ENCODE measurements at regions not wholly inside any gene's neighbourhood (a gene's known extent, or its start where the extent isn't known, plus 50 kb on each side); places are given as distances from the start of the nearest gene placed in this dataset.
"Not testable (repeated sequence)": the region's sequence is repeated elsewhere in the genome, so short reads cannot be mapped to it uniquely, and the experiment has no call there.

DNA sequence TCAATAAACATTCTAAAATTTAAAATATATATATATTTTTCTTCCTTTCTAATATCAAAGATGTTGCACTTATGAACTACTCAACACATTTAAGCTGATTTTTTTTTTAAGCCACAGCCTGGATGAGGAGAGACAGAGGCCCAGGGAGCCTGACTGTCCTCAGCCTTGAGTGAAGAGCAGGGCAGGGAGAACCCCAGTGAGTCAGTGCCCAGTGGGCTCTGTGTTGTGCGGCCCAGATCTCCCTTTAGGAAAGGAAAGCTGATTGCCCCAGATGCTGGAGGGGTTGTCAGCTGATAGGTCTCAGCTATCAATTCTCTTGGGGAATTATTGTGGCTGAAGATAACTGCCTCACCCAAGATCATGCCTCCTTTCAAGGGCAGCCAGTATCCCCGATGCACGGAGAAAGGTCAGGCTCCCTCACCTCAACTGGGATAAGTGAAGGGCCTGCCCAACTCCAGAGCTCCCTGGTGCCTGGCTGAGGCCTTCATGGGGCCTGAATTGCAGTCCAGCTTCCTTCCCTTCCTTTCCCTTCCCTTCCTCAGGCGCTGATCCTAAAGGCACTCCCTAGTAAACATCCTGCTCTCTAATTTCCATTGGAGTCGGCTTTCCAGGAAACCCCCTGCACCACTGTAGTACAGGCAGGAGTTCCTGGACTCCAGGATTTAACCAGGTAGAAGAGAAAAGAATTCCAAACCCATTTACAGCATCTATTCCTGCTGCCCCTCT is 106.9 kb upstream of the ATL2 start:
- TF ChIP-seq, protein P1, sequence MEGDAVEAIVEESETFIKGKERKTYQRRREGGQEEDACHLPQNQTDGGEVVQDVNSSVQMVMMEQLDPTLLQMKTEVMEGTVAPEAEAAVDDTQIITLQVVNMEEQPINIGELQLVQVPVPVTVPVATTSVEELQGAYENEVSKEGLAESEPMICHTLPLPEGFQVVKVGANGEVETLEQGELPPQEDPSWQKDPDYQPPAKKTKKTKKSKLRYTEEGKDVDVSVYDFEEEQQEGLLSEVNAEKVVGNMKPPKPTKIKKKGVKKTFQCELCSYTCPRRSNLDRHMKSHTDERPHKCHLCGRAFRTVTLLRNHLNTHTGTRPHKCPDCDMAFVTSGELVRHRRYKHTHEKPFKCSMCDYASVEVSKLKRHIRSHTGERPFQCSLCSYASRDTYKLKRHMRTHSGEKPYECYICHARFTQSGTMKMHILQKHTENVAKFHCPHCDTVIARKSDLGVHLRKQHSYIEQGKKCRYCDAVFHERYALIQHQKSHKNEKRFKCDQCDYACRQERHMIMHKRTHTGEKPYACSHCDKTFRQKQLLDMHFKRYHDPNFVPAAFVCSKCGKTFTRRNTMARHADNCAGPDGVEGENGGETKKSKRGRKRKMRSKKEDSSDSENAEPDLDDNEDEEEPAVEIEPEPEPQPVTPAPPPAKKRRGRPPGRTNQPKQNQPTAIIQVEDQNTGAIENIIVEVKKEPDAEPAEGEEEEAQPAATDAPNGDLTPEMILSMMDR (conservative IDR thresholded peaks at IDR 0.05) = no peak
- no peak overlapping the region for H3K27ac ChIP-seq

DNA sequence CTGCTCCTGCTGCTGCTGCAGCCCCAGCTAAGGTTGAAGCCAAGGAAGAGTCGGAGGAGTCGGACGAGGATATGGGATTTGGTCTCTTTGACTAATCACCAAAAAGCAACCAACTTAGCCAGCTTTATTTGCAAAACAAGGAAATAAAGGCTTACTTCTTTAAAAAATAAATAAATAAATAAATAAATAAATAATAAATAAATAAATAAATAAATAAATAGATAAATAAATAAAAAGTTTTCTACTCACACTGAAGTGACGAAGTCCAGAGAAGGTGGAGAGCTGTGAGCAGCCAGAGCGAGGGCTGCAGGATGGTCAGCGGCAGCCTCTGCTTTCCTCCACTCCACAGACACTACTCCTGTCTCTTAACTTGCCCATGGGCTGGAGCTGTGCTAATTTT is 105.6 kb upstream of the ATL2 start:
- not testable (repeated sequence) for H3K27ac ChIP-seq

DNA sequence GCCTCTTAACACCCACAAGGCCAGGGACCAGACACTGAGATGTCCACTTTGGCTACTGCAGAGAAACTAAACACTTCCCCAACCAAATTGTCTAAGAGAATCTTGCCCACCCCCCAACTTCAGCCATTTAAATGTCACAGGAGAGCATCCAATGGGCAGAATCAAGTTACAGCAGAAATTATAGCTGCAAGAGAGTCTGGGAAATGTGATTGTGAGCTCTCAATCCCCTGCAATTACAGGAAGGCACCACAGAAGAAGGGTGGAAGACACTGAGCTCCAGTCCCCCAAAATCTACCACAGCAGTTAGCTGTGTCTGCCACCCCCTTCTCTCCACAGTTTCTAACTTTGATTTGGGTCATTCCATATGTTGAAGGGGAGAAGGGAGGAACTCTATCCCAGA is 103.5 kb upstream of the ATL2 start:
- TF ChIP-seq, protein P1 (conservative IDR thresholded peaks at IDR 0.05) = no peak
- no peak overlapping the region for H3K27ac ChIP-seq

DNA sequence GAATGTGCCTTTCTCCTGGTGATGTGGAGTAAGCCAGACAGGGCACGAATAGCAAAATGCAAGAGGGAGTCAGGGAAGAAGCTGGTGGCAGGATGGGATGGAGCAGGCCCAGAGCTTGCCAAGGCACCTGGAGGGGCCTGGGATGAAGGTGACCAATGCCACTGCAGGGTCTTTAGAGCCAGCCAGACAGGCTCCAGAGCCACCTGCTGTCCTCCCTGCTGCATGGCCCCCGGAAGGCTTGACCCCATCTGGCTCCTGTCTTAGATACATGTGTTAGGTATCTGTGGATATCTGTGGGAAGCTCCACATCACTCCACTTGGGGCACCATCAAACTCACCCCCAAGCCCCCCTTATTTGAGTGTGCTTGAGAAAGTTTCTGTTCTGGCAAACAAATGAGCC is 99.9 kb upstream of the ATL2 start:
- TF ChIP-seq, protein P1 (conservative IDR thresholded peaks at IDR 0.05) = no peak

DNA sequence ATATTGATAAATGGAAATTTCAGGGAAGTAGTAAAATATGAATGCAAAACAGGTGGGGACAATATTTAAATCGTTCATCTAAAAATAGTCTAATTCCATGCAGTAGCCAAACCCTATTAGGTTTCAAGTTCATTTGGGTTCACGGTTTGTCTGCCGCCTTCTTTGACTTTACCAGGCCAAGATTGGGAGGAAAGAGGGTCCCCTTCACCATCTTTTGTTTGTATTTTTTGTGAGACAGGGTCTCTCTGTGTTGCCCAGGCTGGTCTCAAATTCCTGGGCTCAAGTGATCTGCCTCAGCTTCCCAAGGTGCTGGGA is 98.5 kb upstream of the ATL2 start:
- TF ChIP-seq, protein P1 (conservative IDR thresholded peaks at IDR 0.05) = no peak
- no peak overlapping the region for H3K27ac ChIP-seq

More for the DNA sequence above, 99.9 kb upstream of the ATL2 start:
- H3K27ac ChIP-seq = no peak overlapping the region

DNA sequence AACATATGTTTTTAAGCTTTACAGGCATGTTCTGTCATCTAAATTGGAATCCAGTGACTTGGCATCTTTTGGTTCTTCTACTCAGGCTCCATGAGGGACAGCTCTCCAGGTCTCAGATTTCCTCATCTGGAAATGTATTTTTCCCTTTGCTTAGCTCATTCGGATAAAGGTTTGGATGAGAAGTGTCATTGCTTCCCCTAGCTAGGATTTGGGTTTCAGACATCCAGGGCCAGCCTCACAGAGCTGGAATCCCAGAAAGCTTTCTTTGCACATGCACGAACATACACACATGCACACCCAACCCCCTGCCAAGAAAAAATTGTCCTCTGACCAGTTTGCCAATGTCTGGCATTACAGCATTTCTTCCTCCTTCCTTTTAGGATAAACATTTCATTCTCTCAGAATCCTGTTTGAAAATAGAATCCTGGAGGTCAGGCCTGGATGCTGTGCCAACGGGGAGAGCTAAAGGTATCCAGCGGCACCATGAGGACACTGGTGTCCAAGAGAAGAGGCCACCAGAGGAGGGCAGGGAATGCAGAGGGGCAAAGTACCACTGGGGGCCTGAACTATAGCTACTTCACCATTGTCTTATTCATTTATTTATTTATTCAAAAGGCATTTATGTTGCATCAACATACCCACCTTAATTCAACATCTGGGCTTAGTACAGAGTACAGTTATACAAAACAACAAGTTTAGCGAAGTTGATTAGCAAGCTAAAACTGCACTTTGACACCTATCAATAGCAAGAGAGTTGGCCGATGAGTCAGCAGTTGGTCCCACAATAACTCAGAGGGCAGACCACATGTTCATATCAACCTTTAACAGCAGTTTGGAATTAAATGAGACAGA is 97.9 kb upstream of the ATL2 start:
- TF ChIP-seq, protein P1 (conservative IDR thresholded peaks at IDR 0.05) = no peak
- H3K27ac ChIP-seq = no peak overlapping the region

DNA sequence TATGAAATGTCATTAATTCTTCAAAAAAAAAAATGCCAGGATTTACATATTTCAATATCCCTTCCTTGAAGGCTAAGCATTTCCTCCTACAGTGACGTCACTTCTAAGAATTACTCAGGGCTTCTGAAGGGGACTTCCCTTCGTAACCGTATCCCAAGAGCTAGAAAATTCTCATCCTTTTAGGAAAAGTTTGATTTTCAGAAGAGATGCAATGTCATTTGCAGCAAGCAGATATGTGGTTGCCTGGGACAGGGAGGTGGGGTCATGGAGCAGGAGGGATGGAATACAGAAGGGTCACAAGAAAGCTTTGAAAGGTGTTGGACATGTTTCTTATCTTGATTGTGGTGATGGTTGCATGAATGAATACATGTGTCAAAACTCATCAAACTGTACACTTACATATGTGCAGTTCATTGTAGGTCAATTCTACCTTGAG is 97.0 kb upstream of the ATL2 start:
- TF ChIP-seq, protein P1 (conservative IDR thresholded peaks at IDR 0.05) = no peak
- H3K27ac ChIP-seq = no peak overlapping the region

Measured in VCaP (cell line).